ENCODE measurements at regions not wholly inside any gene's neighbourhood (a gene's known extent, or its start where the extent isn't known, plus 50 kb on each side); places are given as distances from the start of the nearest gene placed in this dataset.

GRCh38 chr1:194535369-194535768 lies 1349.0 kb upstream of the B3GALT2 start:
- DNase-seq (ENCODE audit: low read depth) = no peak

- DNase-seq (ENCODE audit: low read depth) = no peak
These were observed 1348.4 kb upstream of the B3GALT2 start for GRCh38 chr1:194534784-194535183.

- DNase-seq (ENCODE audit: low read depth) = no peak
These were observed 1347.2 kb upstream of the B3GALT2 start for GRCh38 chr1:194533641-194534040.

GRCh38 chr1:194517567-194517966 lies 1331.2 kb upstream of the B3GALT2 start:
- DNase-seq (ENCODE audit: low read depth) = no peak

GRCh38 chr1:194515916-194516315 lies 1329.5 kb upstream of the B3GALT2 start:
- no peak for DNase-seq (ENCODE audit: low read depth)

- no peak for DNase-seq (ENCODE audit: low read depth)
These were observed 1326.5 kb upstream of the B3GALT2 start for GRCh38 chr1:194512957-194513356.

- no peak for DNase-seq (ENCODE audit: low read depth)
These were observed 1325.9 kb upstream of the B3GALT2 start for GRCh38 chr1:194512345-194512744.

DNA sequence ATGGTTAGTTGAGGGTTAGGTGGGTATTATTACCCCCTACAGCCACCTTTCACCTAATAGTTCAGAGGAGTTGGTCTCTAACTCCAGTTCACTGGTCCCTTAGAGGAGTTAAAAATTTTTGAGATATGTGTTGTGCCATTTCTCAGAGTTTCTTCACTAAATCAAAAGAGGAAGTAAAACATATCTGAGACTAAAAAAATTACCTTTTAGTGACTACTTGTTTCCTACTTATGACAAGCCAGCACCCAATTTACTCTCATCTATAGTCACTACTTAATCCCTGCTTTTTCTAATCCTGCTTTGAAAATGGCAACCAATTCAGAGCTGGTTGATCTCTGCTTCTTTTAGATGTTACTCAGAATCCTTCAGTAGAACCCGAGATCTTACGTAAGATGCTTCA lies 1316.8 kb upstream of the B3GALT2 start:
- no peak for DNase-seq (ENCODE audit: low read depth)

DNA sequence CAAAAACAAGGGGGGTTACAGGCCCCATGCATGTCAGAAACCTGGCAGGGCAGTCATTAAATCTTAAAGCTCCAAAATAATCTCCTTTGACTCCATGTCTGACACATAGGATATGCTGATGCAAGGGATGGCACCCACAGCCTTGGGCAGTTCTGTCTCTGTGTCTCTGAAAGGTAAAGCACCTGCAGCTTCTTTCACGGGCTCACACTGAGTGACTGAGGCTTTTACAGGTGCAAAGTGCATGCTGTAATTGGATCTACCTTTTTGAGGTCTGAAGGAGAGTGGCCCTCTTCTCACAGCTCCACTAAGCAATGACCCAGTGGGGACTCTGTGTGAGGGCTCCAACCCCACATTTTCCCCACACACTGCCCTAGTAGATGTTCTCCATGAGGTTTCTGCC lies 1309.0 kb upstream of the B3GALT2 start:
- DNase-seq (ENCODE audit: low read depth) = no peak

DNA sequence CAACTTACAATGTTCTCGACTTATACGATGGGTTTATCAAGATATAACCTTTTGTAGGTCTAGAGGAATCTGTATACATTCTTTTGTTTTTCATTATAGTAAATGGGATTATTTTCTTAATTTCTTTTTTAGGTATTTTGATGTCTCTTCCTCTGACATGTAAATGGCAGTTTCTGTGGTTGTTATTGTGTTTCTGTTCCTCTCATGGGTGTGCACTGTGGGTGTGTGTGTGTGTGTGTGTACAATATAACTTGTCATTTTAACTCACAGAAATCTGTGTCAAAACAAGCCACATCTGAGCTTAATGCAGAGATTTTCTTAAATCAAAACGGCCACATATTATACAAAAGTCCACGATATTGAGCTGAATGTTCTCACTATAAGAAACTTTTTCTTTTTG lies 1300.8 kb upstream of the B3GALT2 start:
- no peak for DNase-seq (ENCODE audit: low read depth)

- no peak for DNase-seq (ENCODE audit: low read depth)
These were observed 1299.0 kb upstream of the B3GALT2 start for GRCh38 chr1:194485432-194485831.

DNA sequence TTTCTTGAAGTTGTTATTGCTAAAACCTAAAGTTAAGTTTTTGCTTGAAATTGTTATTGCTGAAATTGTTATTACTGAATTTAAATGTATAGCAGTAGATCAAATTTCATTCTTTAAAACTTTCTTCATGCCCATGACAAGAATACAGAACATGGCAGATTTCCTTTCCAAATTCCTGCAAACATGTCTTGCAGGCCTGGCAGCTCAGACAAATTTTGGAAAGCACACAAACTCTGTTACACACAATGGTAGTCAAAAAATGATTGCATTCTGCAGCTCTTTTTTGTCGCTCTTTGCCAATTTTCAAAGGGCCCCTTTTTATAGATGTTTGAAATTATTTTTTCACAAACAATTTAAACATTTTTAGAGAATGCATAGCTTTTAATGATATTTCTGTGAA lies 1292.3 kb upstream of the B3GALT2 start:
- no peak for DNase-seq (ENCODE audit: low read depth)

GRCh38 chr1:194477908-194478307 lies 1291.5 kb upstream of the B3GALT2 start:
- DNase-seq (ENCODE audit: low read depth) = no peak

GRCh38 chr1:194476872-194477271 lies 1290.5 kb upstream of the B3GALT2 start:
- no peak for DNase-seq (ENCODE audit: low read depth)

DNA sequence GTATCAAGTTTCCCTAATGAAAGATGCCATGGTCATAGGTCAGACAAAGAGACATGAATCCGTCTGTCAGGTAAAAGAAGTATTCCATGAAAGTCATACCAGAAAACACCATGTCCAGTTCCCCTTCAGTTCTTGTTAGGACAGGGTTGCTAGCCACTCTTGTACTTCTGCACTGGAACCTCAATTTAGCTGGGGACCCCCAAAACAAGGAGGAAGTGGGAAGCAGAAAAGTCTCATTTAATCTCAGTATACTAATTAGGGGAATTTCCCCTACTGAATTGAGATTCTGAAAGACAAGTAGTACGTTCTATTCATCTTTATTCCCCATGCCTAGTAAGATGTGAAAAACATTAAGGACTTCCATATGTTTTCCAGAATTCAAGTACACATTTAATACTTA lies 1289.9 kb upstream of the B3GALT2 start:
- DNase-seq (ENCODE audit: low read depth) = no peak

DNA sequence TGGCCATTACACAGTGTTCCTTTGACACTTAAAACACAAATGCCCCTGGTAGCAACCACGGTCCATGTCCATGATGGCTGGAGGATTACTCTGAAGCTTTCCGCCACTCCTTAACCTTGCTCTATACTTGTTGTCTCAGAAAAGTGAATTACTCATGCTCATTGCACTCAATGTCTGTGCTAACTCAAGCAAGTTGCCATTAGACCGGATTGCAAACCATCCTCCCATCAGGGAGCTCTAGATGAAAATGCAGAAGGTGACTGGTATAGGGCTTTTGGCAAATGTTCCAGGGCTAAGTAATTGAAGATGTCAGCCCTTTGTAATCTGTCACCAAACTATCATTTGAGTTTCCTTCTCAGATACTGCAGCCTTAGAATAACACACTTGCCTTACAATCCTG lies 1288.3 kb upstream of the B3GALT2 start:
- DNase-seq (ENCODE audit: low read depth) = no peak

GRCh38 chr1:194473766-194474165 lies 1287.4 kb upstream of the B3GALT2 start:
- DNase-seq (ENCODE audit: low read depth) = no peak

- DNase-seq (ENCODE audit: low read depth) = no peak
These were observed 1282.9 kb upstream of the B3GALT2 start for GRCh38 chr1:194469282-194469681.

DNA sequence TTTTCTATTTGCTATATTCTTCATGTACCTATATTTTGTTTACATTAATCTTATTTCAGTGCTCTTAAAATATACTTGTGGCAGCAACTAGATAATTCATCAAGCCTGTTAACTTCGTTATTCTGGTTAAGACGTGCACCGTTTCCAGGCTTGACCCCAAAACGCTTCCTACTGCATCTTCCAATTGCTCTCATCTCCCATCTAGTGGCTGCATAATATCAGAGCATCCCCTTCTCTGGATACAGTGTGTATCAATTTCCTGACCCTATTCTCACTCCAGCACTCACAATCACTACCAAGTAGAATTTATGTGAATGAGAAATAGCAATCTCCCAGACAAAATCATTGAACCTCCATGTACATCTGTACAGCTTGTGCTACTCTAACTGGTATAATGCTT lies 1280.3 kb upstream of the B3GALT2 start:
- DNase-seq (ENCODE audit: low read depth) = no peak

GRCh38 chr1:194447636-194448035 lies 1261.2 kb upstream of the B3GALT2 start:
- DNase-seq (ENCODE audit: low read depth) = no peak

- DNase-seq (ENCODE audit: low read depth) = no peak
These were observed 1258.8 kb upstream of the B3GALT2 start for GRCh38 chr1:194445244-194445643.

DNA sequence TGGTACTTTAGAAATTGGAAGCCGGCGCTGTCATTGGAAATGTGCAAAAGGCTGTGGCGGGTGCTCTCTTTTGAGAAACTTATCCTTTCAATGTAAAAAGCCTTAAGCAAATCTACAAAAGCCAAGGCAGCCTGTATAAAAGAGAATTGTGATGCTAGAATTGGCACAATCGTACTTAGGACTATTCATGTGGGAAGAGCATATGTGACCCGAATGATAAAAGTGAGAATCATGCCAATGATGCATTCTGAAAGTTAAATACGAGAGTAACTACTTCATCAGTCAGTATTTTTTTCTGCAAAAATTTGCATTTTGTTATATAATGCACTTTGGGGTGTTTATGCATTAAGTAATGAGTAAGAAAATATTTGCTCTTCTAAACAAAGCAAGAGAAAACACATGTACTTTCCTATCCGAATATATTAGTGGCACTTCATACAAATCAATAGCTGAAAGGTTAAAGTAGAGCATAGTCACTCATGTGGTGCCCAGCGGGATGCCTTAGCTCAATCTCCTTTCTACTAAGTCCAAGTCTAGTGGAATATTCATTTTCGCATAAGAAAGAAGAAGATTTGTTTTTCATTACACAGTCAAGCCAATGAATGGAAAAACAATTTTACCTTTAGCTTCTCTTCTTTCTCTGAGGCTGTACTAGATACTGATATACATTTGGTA lies 1256.6 kb upstream of the B3GALT2 start:
- DNase-seq (ENCODE audit: low read depth) = no peak

DNA sequence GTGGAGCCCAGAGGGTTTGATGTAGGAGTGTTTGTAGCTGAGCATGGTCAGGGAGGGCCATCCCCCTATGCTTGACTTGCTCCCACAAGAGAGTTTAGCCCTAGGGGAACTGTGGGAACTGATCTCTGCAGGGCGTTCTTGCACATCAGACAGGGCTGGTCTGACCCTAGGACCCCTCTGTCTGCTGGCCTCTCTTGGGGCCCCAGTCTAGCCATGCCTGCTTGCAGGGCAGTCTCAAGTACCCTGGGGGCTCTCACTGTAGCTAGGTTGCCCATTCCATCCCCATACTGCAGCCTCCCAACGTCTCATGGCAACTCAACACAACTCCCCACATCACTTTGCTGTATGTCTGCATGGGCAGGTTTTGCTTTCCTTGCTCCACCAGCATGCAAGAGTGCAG lies 1250.7 kb upstream of the B3GALT2 start:
- DNase-seq (ENCODE audit: low read depth) = no peak

DNA sequence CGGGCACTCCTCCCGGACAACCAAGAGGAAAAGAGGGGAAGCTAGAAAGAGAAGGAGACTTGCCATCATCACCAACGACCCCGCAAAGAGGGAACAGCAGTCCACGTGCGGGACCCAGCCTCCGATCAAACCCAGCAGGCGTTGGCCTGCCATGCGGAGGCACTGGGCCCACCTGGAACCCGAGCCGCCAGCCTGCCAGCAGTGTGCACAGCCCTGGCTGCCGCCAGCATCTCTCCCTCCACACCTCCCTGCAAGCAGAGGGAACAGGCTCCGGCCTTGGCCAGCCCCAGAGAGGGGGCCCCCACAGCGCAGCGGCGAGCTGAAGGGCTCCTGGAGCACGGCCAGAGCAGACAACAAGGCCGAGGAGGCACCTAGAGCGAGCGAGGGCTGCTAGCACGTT lies 1244.7 kb upstream of the B3GALT2 start:
- no peak for DNase-seq (ENCODE audit: low read depth)

- no peak for DNase-seq (ENCODE audit: low read depth)
These were observed 1234.3 kb upstream of the B3GALT2 start for GRCh38 chr1:194420706-194421105.
